ENCODE measurements at regions not wholly inside any gene's neighbourhood (a gene's known extent, or its start where the extent isn't known, plus 50 kb on each side); places are given as distances from the start of the nearest gene placed in this dataset.

GRCh38 chr15:67892559-67893377 is 52.9 kb upstream of the RNU6-1 start:
- Histone ChIP-seq H3K36me3 (ENCODE audit: control insufficient read depth, insufficient read depth, low read length, severe bottlenecking) (no peaks in the 10 kb centered on the region), H3K9me3 (ENCODE audit: control insufficient read depth, low read length) (peaks cover 27% of the 10 kb centered on the region), H3K4me3 (ENCODE audit: low read length) (no peak overlapping the region), H3K4me1 (ENCODE audit: control insufficient read depth, insufficient read depth, low read length) (peaks cover 10% of the 10 kb centered on the region), H3K27me3 (replicated peaks; ENCODE audit: control insufficient read depth, insufficient read depth, low read length) (peaks cover 15% of the 10 kb centered on the region), H3K9ac (ENCODE audit: low read length) (peak overlapping the region; percentile 37)
- DNase-seq (ENCODE audit: low read depth): no peak

- no peak overlapping the region for H3K4me3 ChIP-seq (ENCODE audit: low read length)
- no peaks in the 10 kb centered on the region for H3K36me3 ChIP-seq (ENCODE audit: control insufficient read depth, insufficient read depth, low read length, severe bottlenecking)
- peaks cover 10% of the 10 kb centered on the region for H3K4me1 ChIP-seq (ENCODE audit: control insufficient read depth, insufficient read depth, low read length)
- H3K27me3 ChIP-seq (replicated peaks; ENCODE audit: control insufficient read depth, insufficient read depth, low read length): no peaks in the 10 kb centered on the region
- DNase-seq (ENCODE audit: low read depth): no peak
- H3K9me3 ChIP-seq (ENCODE audit: control insufficient read depth, low read length): peaks cover 25% of the 10 kb centered on the region
- no peak overlapping the region for H3K9ac ChIP-seq (ENCODE audit: low read length)
These were observed 55.4 kb upstream of the RNU6-1 start for GRCh38 chr15:67895237-67895636.

- no peaks in the 10 kb centered on the region for H3K27me3 ChIP-seq (replicated peaks; ENCODE audit: control insufficient read depth, insufficient read depth, low read length)
- H3K36me3 ChIP-seq (ENCODE audit: control insufficient read depth, insufficient read depth, low read length, severe bottlenecking): no peaks in the 10 kb centered on the region
- peaks cover 4% of the 10 kb centered on the region for H3K4me1 ChIP-seq (ENCODE audit: control insufficient read depth, insufficient read depth, low read length)
- H3K9me3 ChIP-seq (ENCODE audit: control insufficient read depth, low read length): peaks cover 18% of the 10 kb centered on the region
- DNase-seq (ENCODE audit: low read depth): no peak
- H3K4me3 ChIP-seq (ENCODE audit: low read length): no peak overlapping the region
- no peak overlapping the region for H3K9ac ChIP-seq (ENCODE audit: low read length)
These were observed 57.9 kb upstream of the RNU6-1 start for GRCh38 chr15:67897646-67898339.

- DNase-seq (ENCODE audit: low read depth): no peak
- H3K36me3 ChIP-seq (ENCODE audit: control insufficient read depth, insufficient read depth, low read length, severe bottlenecking): no peaks in the 10 kb centered on the region
- H3K9me3 ChIP-seq (ENCODE audit: control insufficient read depth, low read length): peaks cover 14% of the 10 kb centered on the region
- H3K4me1 ChIP-seq (ENCODE audit: control insufficient read depth, insufficient read depth, low read length): no peaks in the 10 kb centered on the region
- no peak overlapping the region for H3K4me3 ChIP-seq (ENCODE audit: low read length)
- H3K27me3 ChIP-seq (replicated peaks; ENCODE audit: control insufficient read depth, insufficient read depth, low read length): no peaks in the 10 kb centered on the region
- H3K9ac ChIP-seq (ENCODE audit: low read length): no peak overlapping the region
These were observed 59.9 kb upstream of the RNU6-1 start for GRCh38 chr15:67899596-67900283.

GRCh38 chr15:67900621-67901147 is 60.8 kb upstream of the RNU6-1 start:
- DNase-seq (ENCODE audit: low read depth): no peak
- H3K4me1 ChIP-seq (ENCODE audit: control insufficient read depth, insufficient read depth, low read length): no peaks in the 10 kb centered on the region
- no peak overlapping the region for H3K9ac ChIP-seq (ENCODE audit: low read length)
- peaks cover 8% of the 10 kb centered on the region for H3K9me3 ChIP-seq (ENCODE audit: control insufficient read depth, low read length)
- no peaks in the 10 kb centered on the region for H3K36me3 ChIP-seq (ENCODE audit: control insufficient read depth, insufficient read depth, low read length, severe bottlenecking)
- no peak overlapping the region for H3K4me3 ChIP-seq (ENCODE audit: low read length)
- no peaks in the 10 kb centered on the region for H3K27me3 ChIP-seq (replicated peaks; ENCODE audit: control insufficient read depth, insufficient read depth, low read length)

- DNase-seq (ENCODE audit: low read depth): no peak
- H3K4me3 ChIP-seq (ENCODE audit: low read length): no peak overlapping the region
These were observed 62.1 kb upstream of the RNU6-1 start for GRCh38 chr15:67901922-67902321.

GRCh38 chr15:67902579-67903009 is 62.7 kb upstream of the RNU6-1 start:
- Histone ChIP-seq H3K4me3 (ENCODE audit: low read length) (no peak overlapping the region), H3K9me3 (ENCODE audit: control insufficient read depth, low read length) (peaks cover 11% of the 10 kb centered on the region), H3K4me1 (ENCODE audit: control insufficient read depth, insufficient read depth, low read length) (no peaks in the 10 kb centered on the region), H3K9ac (ENCODE audit: low read length) (no peak overlapping the region), H3K36me3 (ENCODE audit: control insufficient read depth, insufficient read depth, low read length, severe bottlenecking) (no peaks in the 10 kb centered on the region), H3K27me3 (replicated peaks; ENCODE audit: control insufficient read depth, insufficient read depth, low read length) (no peaks in the 10 kb centered on the region)
- DNase-seq (ENCODE audit: low read depth): no peak

More at GRCh38 chr15:67901922-67902321, 62.1 kb upstream of the RNU6-1 start:
- Histone ChIP-seq H3K36me3 (ENCODE audit: control insufficient read depth, insufficient read depth, low read length, severe bottlenecking) (no peaks in the 10 kb centered on the region), H3K27me3 (replicated peaks; ENCODE audit: control insufficient read depth, insufficient read depth, low read length) (no peaks in the 10 kb centered on the region), H3K9me3 (ENCODE audit: control insufficient read depth, low read length) (peaks cover 11% of the 10 kb centered on the region), H3K9ac (ENCODE audit: low read length) (no peak overlapping the region), H3K4me1 (ENCODE audit: control insufficient read depth, insufficient read depth, low read length) (no peaks in the 10 kb centered on the region)

- H3K4me3 ChIP-seq (ENCODE audit: low read length): no peak overlapping the region
- DNase-seq (ENCODE audit: low read depth): no peak
- H3K27me3 ChIP-seq (replicated peaks; ENCODE audit: control insufficient read depth, insufficient read depth, low read length): peaks cover 9% of the 10 kb centered on the region
- H3K36me3 ChIP-seq (ENCODE audit: control insufficient read depth, insufficient read depth, low read length, severe bottlenecking): no peaks in the 10 kb centered on the region
- peaks cover 11% of the 10 kb centered on the region for H3K9me3 ChIP-seq (ENCODE audit: control insufficient read depth, low read length)
- no peak overlapping the region for H3K9ac ChIP-seq (ENCODE audit: low read length)
- no peaks in the 10 kb centered on the region for H3K4me1 ChIP-seq (ENCODE audit: control insufficient read depth, insufficient read depth, low read length)
These were observed 63.9 kb upstream of the RNU6-1 start for GRCh38 chr15:67903708-67904107.

GRCh38 chr15:67905628-67906027 is 65.8 kb upstream of the RNU6-1 start:
- no peak overlapping the region for H3K9ac ChIP-seq (ENCODE audit: low read length)
- DNase-seq (ENCODE audit: low read depth): no peak
- H3K9me3 ChIP-seq (ENCODE audit: control insufficient read depth, low read length): peaks cover 20% of the 10 kb centered on the region
- H3K27me3 ChIP-seq (replicated peaks; ENCODE audit: control insufficient read depth, insufficient read depth, low read length): peaks cover 9% of the 10 kb centered on the region
- no peaks in the 10 kb centered on the region for H3K4me1 ChIP-seq (ENCODE audit: control insufficient read depth, insufficient read depth, low read length)
- H3K36me3 ChIP-seq (ENCODE audit: control insufficient read depth, insufficient read depth, low read length, severe bottlenecking): no peaks in the 10 kb centered on the region
- H3K4me3 ChIP-seq (ENCODE audit: low read length): no peak overlapping the region

GRCh38 chr15:67906382-67906781 is 66.5 kb upstream of the RNU6-1 start:
- H3K36me3 ChIP-seq (ENCODE audit: control insufficient read depth, insufficient read depth, low read length, severe bottlenecking): no peaks in the 10 kb centered on the region
- no peaks in the 10 kb centered on the region for H3K4me1 ChIP-seq (ENCODE audit: control insufficient read depth, insufficient read depth, low read length)
- H3K4me3 ChIP-seq (ENCODE audit: low read length): no peak overlapping the region
- peaks cover 20% of the 10 kb centered on the region for H3K9me3 ChIP-seq (ENCODE audit: control insufficient read depth, low read length)
- H3K9ac ChIP-seq (ENCODE audit: low read length): no peak overlapping the region
- peaks cover 9% of the 10 kb centered on the region for H3K27me3 ChIP-seq (replicated peaks; ENCODE audit: control insufficient read depth, insufficient read depth, low read length)
- DNase-seq (ENCODE audit: low read depth): no peak

- H3K27me3 ChIP-seq (replicated peaks; ENCODE audit: control insufficient read depth, insufficient read depth, low read length): peaks cover 9% of the 10 kb centered on the region
- peaks cover 20% of the 10 kb centered on the region for H3K9me3 ChIP-seq (ENCODE audit: control insufficient read depth, low read length)
- no peak overlapping the region for H3K4me3 ChIP-seq (ENCODE audit: low read length)
- DNase-seq (ENCODE audit: low read depth): no peak
- no peaks in the 10 kb centered on the region for H3K36me3 ChIP-seq (ENCODE audit: control insufficient read depth, insufficient read depth, low read length, severe bottlenecking)
- no peak overlapping the region for H3K9ac ChIP-seq (ENCODE audit: low read length)
- H3K4me1 ChIP-seq (ENCODE audit: control insufficient read depth, insufficient read depth, low read length): no peaks in the 10 kb centered on the region
These were observed 67.4 kb upstream of the RNU6-1 start for GRCh38 chr15:67907184-67907723.
